ENCODE measurements at regions not wholly inside any gene's neighbourhood (a gene's known extent, or its start where the extent isn't known, plus 50 kb on each side); places are given as distances from the start of the nearest gene placed in this dataset.
"Not testable (repeated sequence)": the region's sequence is repeated elsewhere in the genome, so short reads cannot be mapped to it uniquely, and the experiment has no call there.

DNA sequence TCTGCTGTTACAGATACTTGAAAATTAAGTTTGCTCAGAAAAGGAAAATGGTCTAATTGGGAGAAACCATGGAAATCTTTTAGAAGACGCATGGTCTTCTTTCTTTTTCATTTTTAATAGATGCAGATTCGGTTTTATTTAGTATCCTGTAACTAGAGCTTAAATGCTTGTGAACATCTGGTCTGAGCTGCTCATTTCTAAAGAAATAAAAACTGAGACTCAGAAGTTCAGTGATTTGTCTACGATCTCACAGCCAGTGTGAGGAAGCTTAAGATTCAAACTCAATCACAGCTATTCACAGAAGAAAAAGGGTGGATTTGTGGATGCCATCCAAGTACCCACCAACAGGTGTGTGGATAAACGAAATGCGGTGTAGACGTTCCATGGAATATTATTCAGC is 80.0 kb upstream of the TIAM1 start:
- DNase-seq (ENCODE audit: low read depth) = no peak
- Histone ChIP-seq H3K9ac (ENCODE audit: low read length) (no peak overlapping the region), H3K4me3 (ENCODE audit: low read length) (no peak overlapping the region), H3K4me1 (ENCODE audit: control insufficient read depth, insufficient read depth, low read length) (peaks cover 3% of the 10 kb centered on the region), H3K27me3 (replicated peaks; ENCODE audit: control insufficient read depth, insufficient read depth, low read length) (no peaks in the 10 kb centered on the region), H3K36me3 (ENCODE audit: control insufficient read depth, insufficient read depth, low read length, severe bottlenecking) (no peaks in the 10 kb centered on the region), H3K9me3 (ENCODE audit: control insufficient read depth, low read length) (no peaks in the 10 kb centered on the region)

DNA sequence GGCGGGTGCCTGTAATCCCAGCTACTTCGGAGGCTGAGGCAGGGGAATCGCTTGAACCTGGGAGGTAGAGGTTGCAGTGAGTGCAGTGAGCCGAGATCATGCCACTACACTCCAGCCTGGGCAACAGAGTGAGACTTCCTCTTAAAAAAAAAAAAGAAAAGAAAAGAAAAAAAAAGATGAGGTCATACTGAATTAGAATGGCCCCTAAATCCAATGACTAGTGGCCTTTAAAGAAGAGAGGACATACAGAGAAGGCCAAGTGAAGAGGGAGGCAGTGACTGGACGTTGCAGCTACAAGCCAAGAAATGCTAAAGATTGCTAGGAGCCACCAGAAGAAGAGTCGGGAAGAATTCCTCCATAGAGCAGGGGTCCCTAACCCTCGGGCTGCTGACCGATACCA is 76.9 kb upstream of the TIAM1 start:
- Histone ChIP-seq H3K36me3 (ENCODE audit: control insufficient read depth, insufficient read depth, low read length, severe bottlenecking) (no peaks in the 10 kb centered on the region), H3K9ac (ENCODE audit: low read length) (no peak overlapping the region), H3K4me3 (ENCODE audit: low read length) (no peak overlapping the region), H3K27me3 (replicated peaks; ENCODE audit: control insufficient read depth, insufficient read depth, low read length) (no peaks in the 10 kb centered on the region), H3K4me1 (ENCODE audit: control insufficient read depth, insufficient read depth, low read length) (no peaks in the 10 kb centered on the region), H3K9me3 (ENCODE audit: control insufficient read depth, low read length) (no peaks in the 10 kb centered on the region)
- no peak for DNase-seq (ENCODE audit: low read depth)

DNA sequence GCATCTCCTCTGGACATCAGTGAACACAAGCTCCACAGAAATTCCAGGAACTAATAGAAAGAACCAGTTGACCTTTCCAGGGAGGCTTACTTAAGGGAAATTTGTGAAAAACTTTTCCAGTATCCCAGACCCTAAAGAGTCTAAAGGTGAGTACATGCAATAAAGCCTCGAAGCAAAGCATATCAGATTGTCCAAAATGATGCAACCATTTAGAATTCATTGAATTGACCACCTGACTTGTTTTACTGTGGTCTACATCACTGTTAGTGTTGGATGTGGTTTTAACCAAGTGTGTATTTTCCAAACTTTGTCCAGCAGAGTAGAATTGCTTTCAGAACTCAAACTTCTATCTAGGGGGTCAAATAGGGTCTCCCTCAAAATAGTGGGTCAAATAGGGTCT is 76.3 kb upstream of the TIAM1 start:
- H3K4me3 ChIP-seq (ENCODE audit: low read length) = no peak overlapping the region
- H3K27me3 ChIP-seq (replicated peaks; ENCODE audit: control insufficient read depth, insufficient read depth, low read length) = no peaks in the 10 kb centered on the region
- no peaks in the 10 kb centered on the region for H3K4me1 ChIP-seq (ENCODE audit: control insufficient read depth, insufficient read depth, low read length)
- no peaks in the 10 kb centered on the region for H3K9me3 ChIP-seq (ENCODE audit: control insufficient read depth, low read length)
- no peaks in the 10 kb centered on the region for H3K36me3 ChIP-seq (ENCODE audit: control insufficient read depth, insufficient read depth, low read length, severe bottlenecking)
- no peak overlapping the region for H3K9ac ChIP-seq (ENCODE audit: low read length)
- no peak for DNase-seq (ENCODE audit: low read depth)

DNA sequence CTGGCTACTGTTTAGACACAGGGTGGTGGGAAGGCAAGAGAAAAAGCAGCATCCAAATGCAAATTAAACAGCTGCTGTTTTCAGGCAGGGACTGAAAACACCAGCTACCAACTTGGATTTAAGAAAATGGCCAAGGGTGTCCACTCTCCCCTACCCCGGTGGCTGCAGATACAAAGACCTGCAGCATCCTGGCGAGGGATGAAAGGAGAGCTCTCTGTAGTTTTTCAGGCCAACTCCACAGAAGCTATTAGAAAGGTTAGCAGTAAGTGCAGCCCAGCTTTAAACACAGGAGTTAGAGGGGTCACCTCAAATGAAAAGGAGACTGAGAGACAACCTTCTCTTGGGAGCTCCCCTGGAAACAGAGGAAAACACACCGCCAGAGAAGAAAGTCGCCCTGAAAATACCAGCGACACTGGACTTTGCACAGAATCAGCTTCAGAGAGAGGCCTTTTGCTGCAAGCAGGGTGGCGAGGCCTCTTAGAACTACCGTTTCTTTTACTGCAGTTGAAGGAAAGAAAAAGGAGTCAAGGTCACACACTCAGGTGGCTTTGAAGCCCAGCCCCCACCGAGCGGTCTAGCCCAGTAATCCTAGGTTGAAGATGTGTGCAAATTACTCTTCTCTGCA is 74.4 kb upstream of the TIAM1 start:
- no peak overlapping the region for H3K4me3 ChIP-seq (ENCODE audit: low read length)
- H3K27me3 ChIP-seq (replicated peaks; ENCODE audit: control insufficient read depth, insufficient read depth, low read length) = no peaks in the 10 kb centered on the region
- no peak overlapping the region for H3K9ac ChIP-seq (ENCODE audit: low read length)
- no peaks in the 10 kb centered on the region for H3K4me1 ChIP-seq (ENCODE audit: control insufficient read depth, insufficient read depth, low read length)
- no peak for DNase-seq (ENCODE audit: low read depth)
- H3K9me3 ChIP-seq (ENCODE audit: control insufficient read depth, low read length) = no peaks in the 10 kb centered on the region
- no peaks in the 10 kb centered on the region for H3K36me3 ChIP-seq (ENCODE audit: control insufficient read depth, insufficient read depth, low read length, severe bottlenecking)

DNA sequence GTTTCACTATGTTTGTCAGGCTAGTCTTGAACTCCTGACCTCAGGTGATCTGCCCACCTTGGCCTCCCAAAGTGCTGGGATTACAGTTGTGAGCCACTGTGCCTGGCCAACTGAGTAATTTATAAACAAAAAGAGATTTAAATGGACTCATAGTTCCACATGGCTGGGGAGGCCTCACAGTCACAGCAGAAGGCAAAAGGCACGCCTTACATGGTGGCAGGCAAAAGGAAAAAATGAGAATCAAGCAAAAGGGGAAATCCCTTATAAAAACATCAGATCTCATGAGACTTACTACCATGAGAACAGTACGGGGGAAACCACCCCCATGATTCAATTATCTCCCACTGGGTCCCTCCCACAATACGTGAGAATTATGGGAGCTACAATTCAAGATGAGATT is 73.2 kb upstream of the TIAM1 start:
- H3K4me1 ChIP-seq (ENCODE audit: control insufficient read depth, insufficient read depth, low read length); DNase-seq (ENCODE audit: low read depth); H3K36me3 ChIP-seq (ENCODE audit: control insufficient read depth, insufficient read depth, low read length, severe bottlenecking); H3K27me3 ChIP-seq (replicated peaks; ENCODE audit: control insufficient read depth, insufficient read depth, low read length); H3K9ac ChIP-seq (ENCODE audit: low read length); H3K4me3 ChIP-seq (ENCODE audit: low read length); H3K9me3 ChIP-seq (ENCODE audit: control insufficient read depth, low read length): not testable (repeated sequence)

DNA sequence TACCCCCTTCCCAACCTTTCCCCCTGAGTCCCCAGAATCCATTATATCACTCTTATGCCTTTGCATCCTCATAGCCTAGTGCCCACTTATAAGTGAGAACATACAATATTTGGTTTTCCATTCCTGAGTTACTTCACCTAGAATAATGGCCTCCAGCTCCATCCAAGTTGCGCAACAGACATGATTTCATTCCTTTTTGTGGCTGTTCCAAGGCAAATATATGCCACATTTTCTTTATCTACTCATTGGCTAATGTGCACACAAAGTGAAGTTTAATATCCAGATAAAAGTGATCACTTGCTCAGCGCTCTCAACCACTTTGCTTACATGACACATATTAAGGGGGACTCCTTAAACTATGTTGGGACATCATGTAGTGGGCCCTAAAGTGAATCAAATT is 72.4 kb upstream of the TIAM1 start:
- no peak overlapping the region for H3K9ac ChIP-seq (ENCODE audit: low read length)
- H3K36me3 ChIP-seq (ENCODE audit: control insufficient read depth, insufficient read depth, low read length, severe bottlenecking) = no peaks in the 10 kb centered on the region
- H3K4me1 ChIP-seq (ENCODE audit: control insufficient read depth, insufficient read depth, low read length) = no peaks in the 10 kb centered on the region
- H3K27me3 ChIP-seq (replicated peaks; ENCODE audit: control insufficient read depth, insufficient read depth, low read length) = no peaks in the 10 kb centered on the region
- no peak overlapping the region for H3K4me3 ChIP-seq (ENCODE audit: low read length)
- H3K9me3 ChIP-seq (ENCODE audit: control insufficient read depth, low read length) = no peaks in the 10 kb centered on the region
- peak; percentile 70 for DNase-seq (ENCODE audit: low read depth)

DNA sequence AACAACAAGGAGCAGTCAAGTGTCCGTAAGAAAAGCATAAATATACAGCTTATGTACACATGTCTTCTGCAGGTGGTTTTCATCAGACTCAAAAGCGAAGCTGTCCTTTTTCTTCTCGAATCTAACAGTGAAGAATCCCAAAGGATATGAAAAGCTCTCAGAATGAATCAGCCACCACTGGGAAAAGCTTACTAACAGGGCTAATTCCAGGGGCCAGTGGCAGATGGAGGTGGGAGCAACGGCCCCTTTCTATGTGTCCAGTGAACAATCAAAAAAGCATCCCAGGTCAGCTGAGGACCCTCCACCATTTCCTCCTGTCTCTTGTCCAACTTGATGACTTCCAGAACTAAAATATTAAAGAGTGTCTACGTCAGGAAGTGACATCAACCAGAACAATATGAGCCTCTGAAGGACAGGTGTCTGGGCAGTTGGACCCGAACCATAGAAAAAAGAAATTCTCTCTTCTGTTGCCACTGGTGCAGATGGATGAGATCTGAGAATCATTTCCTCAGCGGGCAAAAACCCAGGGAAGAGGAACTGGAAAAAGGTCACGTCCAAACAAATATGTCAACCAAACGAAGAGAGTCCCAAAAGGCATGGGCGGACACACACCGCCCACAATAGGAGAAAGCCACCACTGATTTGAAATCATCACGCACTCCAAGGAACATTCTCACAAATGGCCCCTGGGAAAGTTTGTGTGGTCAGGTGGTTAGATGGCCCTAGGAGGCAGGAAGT is 70.4 kb upstream of the TIAM1 start:
- H3K36me3 ChIP-seq (ENCODE audit: control insufficient read depth, insufficient read depth, low read length, severe bottlenecking) = no peaks in the 10 kb centered on the region
- H3K9me3 ChIP-seq (ENCODE audit: control insufficient read depth, low read length) = no peaks in the 10 kb centered on the region
- no peak overlapping the region for H3K9ac ChIP-seq (ENCODE audit: low read length)
- no peaks in the 10 kb centered on the region for H3K4me1 ChIP-seq (ENCODE audit: control insufficient read depth, insufficient read depth, low read length)
- no peak for DNase-seq (ENCODE audit: low read depth)
- peaks cover 7% of the 10 kb centered on the region for H3K27me3 ChIP-seq (replicated peaks; ENCODE audit: control insufficient read depth, insufficient read depth, low read length)
- no peak overlapping the region for H3K4me3 ChIP-seq (ENCODE audit: low read length)

DNA sequence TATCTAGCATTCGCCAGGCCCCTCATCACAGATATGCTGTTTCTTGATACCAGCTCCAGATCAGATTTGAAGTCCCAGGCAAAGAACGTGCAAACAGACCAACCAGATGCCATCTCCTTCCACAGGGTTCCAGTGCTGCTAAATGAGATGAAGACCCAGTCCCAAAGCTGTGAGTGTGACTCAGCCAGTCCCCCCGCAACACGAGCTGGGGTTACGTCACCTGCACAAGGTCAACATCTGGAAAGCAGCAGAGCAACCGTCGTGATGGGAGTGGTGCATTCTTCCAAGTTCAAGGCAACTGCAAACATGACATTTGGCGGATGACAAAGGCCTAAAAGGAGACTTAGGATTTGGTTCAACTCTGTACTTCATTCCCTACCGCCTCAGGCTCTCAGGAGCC is 69.6 kb upstream of the TIAM1 start:
- Histone ChIP-seq H3K4me3 (ENCODE audit: low read length) (no peak overlapping the region), H3K4me1 (ENCODE audit: control insufficient read depth, insufficient read depth, low read length) (no peaks in the 10 kb centered on the region), H3K9ac (ENCODE audit: low read length) (no peak overlapping the region), H3K9me3 (ENCODE audit: control insufficient read depth, low read length) (no peaks in the 10 kb centered on the region), H3K36me3 (ENCODE audit: control insufficient read depth, insufficient read depth, low read length, severe bottlenecking) (no peaks in the 10 kb centered on the region), H3K27me3 (replicated peaks; ENCODE audit: control insufficient read depth, insufficient read depth, low read length) (peaks cover 7% of the 10 kb centered on the region)
- no peak for DNase-seq (ENCODE audit: low read depth)

DNA sequence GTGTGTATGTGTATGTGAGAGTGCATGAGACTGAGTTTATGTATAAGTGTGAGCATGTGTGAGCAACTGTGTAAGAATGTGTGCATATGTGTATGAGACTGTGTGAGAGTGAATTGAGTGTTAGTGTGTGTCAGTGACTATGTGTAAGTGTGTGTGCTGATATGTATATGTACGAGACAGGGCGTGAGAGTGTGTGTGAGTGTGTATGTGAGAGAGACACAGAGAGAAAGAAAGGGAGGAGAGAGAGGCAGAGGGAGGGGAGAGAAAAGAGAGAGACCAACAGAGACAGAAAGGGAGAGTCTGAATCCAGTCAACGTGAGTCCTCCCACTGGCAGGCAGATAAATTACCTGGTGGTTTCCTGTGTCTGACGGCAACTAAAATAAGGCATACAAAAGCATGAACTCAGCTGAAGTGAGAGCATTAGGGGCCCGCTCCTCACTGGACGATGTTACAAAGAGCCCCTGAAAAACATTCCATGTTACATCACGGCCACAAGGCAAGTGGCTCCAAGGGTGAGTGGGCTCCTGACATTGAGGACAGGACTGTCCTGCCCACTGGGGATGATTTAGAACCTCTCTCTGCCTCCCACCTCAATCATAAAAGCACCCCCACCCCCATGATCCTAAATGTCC is 66.6 kb upstream of the TIAM1 start:
- Histone ChIP-seq H3K9ac (ENCODE audit: low read length) (no peak overlapping the region), H3K4me1 (ENCODE audit: control insufficient read depth, insufficient read depth, low read length) (peaks cover 15% of the 10 kb centered on the region), H3K4me3 (ENCODE audit: low read length) (no peak overlapping the region), H3K36me3 (ENCODE audit: control insufficient read depth, insufficient read depth, low read length, severe bottlenecking) (no peaks in the 10 kb centered on the region), H3K9me3 (ENCODE audit: control insufficient read depth, low read length) (no peaks in the 10 kb centered on the region), H3K27me3 (replicated peaks; ENCODE audit: control insufficient read depth, insufficient read depth, low read length) (peaks cover 7% of the 10 kb centered on the region)
- no peak for DNase-seq (ENCODE audit: low read depth)

DNA sequence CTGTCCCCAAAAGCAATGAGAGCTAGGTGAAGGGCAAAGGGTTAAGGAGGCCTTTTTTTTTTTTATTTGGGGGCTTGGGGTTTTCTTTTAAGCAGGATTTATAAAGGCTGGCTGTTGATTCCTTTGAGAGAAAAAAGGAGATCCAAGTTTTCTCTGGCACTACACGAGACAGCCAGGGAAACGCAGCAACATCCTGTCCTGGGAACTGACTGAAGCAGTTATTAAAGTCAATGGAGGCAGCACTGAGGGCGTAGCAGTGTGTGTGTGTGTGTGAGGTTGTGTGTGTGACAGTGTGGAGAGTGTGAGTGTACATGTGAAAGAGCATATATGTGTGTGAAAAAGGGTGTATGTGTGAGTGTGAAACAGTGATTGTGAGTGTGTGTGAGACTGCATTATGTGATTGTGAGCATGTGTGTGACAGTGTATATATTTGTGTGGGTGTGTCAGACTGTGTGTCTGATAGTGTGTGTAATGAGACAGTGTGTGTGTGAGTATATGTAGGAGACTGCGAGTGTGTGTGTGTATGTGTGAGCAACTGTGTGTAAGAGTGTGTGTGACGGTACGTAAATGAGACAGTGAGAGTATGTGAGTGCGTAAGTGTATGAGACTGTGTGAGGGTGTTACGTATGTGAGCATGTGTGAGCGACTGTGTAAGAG is 65.9 kb upstream of the TIAM1 start:
- H3K9ac ChIP-seq (ENCODE audit: low read length) = no peak overlapping the region
- no peak for DNase-seq (ENCODE audit: low read depth)
- H3K4me1 ChIP-seq (ENCODE audit: control insufficient read depth, insufficient read depth, low read length) = peaks cover 15% of the 10 kb centered on the region
- peaks cover 7% of the 10 kb centered on the region for H3K27me3 ChIP-seq (replicated peaks; ENCODE audit: control insufficient read depth, insufficient read depth, low read length)
- H3K36me3 ChIP-seq (ENCODE audit: control insufficient read depth, insufficient read depth, low read length, severe bottlenecking) = no peaks in the 10 kb centered on the region
- no peaks in the 10 kb centered on the region for H3K9me3 ChIP-seq (ENCODE audit: control insufficient read depth, low read length)
- H3K4me3 ChIP-seq (ENCODE audit: low read length) = no peak overlapping the region

DNA sequence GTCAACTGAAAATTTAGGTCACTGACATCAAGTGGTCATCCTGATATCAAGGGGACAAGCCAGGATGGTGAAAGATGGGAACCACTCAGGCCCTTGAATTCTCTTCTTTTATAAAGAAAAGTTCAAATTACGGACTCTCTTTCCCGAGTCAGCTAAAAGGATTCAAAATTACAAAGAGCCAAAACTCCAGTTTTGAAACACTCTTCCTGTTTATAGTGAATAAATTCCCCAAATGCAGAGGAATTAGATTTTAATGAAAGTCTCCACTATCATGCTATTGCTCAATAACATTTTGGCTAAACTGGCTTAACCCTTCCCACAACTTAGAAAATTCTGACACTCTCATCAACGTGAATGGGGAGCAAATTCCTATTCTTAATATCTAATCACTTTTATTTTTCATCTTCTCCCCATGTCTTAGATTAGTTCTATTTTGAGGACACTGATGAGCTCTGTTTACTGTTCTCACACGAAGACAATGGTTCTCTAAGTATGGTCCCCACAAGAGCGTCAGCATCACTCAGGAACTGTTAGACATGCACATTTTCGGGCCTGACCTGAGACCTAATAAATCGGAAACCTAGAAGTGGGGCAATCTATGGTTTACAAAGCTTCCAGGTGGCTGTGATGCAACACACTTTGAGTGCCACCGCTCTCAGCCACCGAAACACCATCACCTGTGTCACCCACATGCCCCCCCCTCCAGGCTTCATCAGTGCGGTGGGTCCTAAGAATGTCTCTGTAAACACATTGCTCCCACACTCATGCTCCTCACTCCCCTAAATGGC is 64.4 kb upstream of the TIAM1 start:
- DNase-seq (ENCODE audit: low read depth) = peak; percentile 8
- Histone ChIP-seq H3K9ac (ENCODE audit: low read length) (no peak overlapping the region), H3K27me3 (replicated peaks; ENCODE audit: control insufficient read depth, insufficient read depth, low read length) (peaks cover 7% of the 10 kb centered on the region), H3K36me3 (ENCODE audit: control insufficient read depth, insufficient read depth, low read length, severe bottlenecking) (no peaks in the 10 kb centered on the region), H3K4me3 (ENCODE audit: low read length) (no peak overlapping the region), H3K4me1 (ENCODE audit: control insufficient read depth, insufficient read depth, low read length) (peaks cover 15% of the 10 kb centered on the region), H3K9me3 (ENCODE audit: control insufficient read depth, low read length) (no peaks in the 10 kb centered on the region)
